ENCODE measurements at regions not wholly inside any gene's neighbourhood (a gene's known extent, or its start where the extent isn't known, plus 50 kb on each side); places are given as distances from the start of the nearest gene placed in this dataset.
A peak's percentile ranks its signal among the peaks of the same experiment; 100 is the strongest.

- H2AFZ ChIP-seq (ENCODE audit: low read depth, low read length, severe bottlenecking), result no peak overlapping the region
- no peak overlapping the region for H3K27ac ChIP-seq (ENCODE audit: low read depth, low read length)
- no peaks in the 10 kb centered on the region for H3K9me3 ChIP-seq (ENCODE audit: insufficient read depth, low read length)
- H3F3A ChIP-seq (ENCODE audit: insufficient read depth), result no peaks in the 10 kb centered on the region
- no peak overlapping the region for H3K4me3 ChIP-seq (ENCODE audit: insufficient read depth, low read length, poor library complexity, severe bottlenecking)
- H3K4me2 ChIP-seq (ENCODE audit: low read depth, low read length, poor library complexity, severe bottlenecking), result no peak overlapping the region
- no peaks in the 10 kb centered on the region for H3K27me3 ChIP-seq (ENCODE audit: low read length)
- H4K20me1 ChIP-seq (ENCODE audit: low read depth, low read length), result no peaks in the 10 kb centered on the region
- no peaks in the 10 kb centered on the region for H3K9me2 ChIP-seq (replicated peaks; ENCODE audit: insufficient read depth, low read length)
- H3K9ac ChIP-seq (ENCODE audit: low read length), result no peak overlapping the region
- no peaks in the 10 kb centered on the region for H3K79me2 ChIP-seq (ENCODE audit: insufficient read depth, low read length)
- no peaks in the 10 kb centered on the region for H3K36me3 ChIP-seq (ENCODE audit: low read length)
- TF ChIP-seq CTCF (IDR thresholded peaks at IDR 0.05; ENCODE audit: insufficient read depth, low read length, poor library complexity, severe bottlenecking) (no peak), EZH2phosphoT487 (conservative IDR thresholded peaks at IDR 0.05; ENCODE audit: low read length) (no peak)
Observed at GRCh38 chr13:63209330-63210017, 1793.8 kb upstream of the PCDH20 start.

- Histone ChIP-seq H3K27ac (ENCODE audit: low read depth, low read length) (no peak overlapping the region), H3K9ac (ENCODE audit: low read length) (no peak overlapping the region), H3F3A (ENCODE audit: insufficient read depth) (no peaks in the 10 kb centered on the region), H3K4me3 (ENCODE audit: insufficient read depth, low read length, poor library complexity, severe bottlenecking) (no peak overlapping the region), H3K79me2 (ENCODE audit: insufficient read depth, low read length) (no peaks in the 10 kb centered on the region), H4K20me1 (ENCODE audit: low read depth, low read length) (no peaks in the 10 kb centered on the region), H3K9me3 (ENCODE audit: insufficient read depth, low read length) (no peaks in the 10 kb centered on the region), H3K36me3 (ENCODE audit: low read length) (no peaks in the 10 kb centered on the region), H2AFZ (ENCODE audit: low read depth, low read length, severe bottlenecking) (peak overlapping the region; percentile 34), H3K9me2 (replicated peaks; ENCODE audit: insufficient read depth, low read length) (no peaks in the 10 kb centered on the region), H3K4me2 (ENCODE audit: low read depth, low read length, poor library complexity, severe bottlenecking) (no peak overlapping the region), H3K27me3 (ENCODE audit: low read length) (no peaks in the 10 kb centered on the region)
- TF ChIP-seq CTCF (IDR thresholded peaks at IDR 0.05; ENCODE audit: insufficient read depth, low read length, poor library complexity, severe bottlenecking) (no peak), EZH2phosphoT487 (conservative IDR thresholded peaks at IDR 0.05; ENCODE audit: low read length) (no peak)
Observed at GRCh38 chr13:63208826-63209225, 1793.2 kb upstream of the PCDH20 start.

GRCh38 chr13:63206461-63206860 is 1790.8 kb upstream of the PCDH20 start:
- Histone ChIP-seq H3K27ac (ENCODE audit: low read depth, low read length) (no peak overlapping the region), H3K9me3 (ENCODE audit: insufficient read depth, low read length) (no peaks in the 10 kb centered on the region)
- TF ChIP-seq CTCF (IDR thresholded peaks at IDR 0.05; ENCODE audit: insufficient read depth, low read length, poor library complexity, severe bottlenecking) (no peak), EZH2phosphoT487 (conservative IDR thresholded peaks at IDR 0.05; ENCODE audit: low read length) (no peak)

More at GRCh38 chr13:63206461-63206860, 1790.8 kb upstream of the PCDH20 start:
- Histone ChIP-seq H3K4me2 (ENCODE audit: low read depth, low read length, poor library complexity, severe bottlenecking) (no peak overlapping the region), H3K36me3 (ENCODE audit: low read length) (no peaks in the 10 kb centered on the region), H3K27me3 (ENCODE audit: low read length) (no peaks in the 10 kb centered on the region), H3K9me2 (replicated peaks; ENCODE audit: insufficient read depth, low read length) (no peaks in the 10 kb centered on the region), H3K9ac (ENCODE audit: low read length) (no peak overlapping the region), H2AFZ (ENCODE audit: low read depth, low read length, severe bottlenecking) (no peak overlapping the region), H3K4me3 (ENCODE audit: insufficient read depth, low read length, poor library complexity, severe bottlenecking) (no peak overlapping the region), H4K20me1 (ENCODE audit: low read depth, low read length) (no peaks in the 10 kb centered on the region), H3F3A (ENCODE audit: insufficient read depth) (no peaks in the 10 kb centered on the region), H3K79me2 (ENCODE audit: insufficient read depth, low read length) (no peaks in the 10 kb centered on the region)

All from SU-DHL-6 (cell line).